Trophoblast cell (in vitro differentiated cells and primary cell): ENCODE measurements at regions not wholly inside any gene's neighbourhood (a gene's known extent, or its start where the extent isn't known, plus 50 kb on each side); places are given as distances from the start of the nearest gene placed in this dataset.

Experiments used
- DNase-seq, 2 donors: peaks; one replicate each; pipeline ENCODE4 v3.0.0-alpha.2; 2016
- H2AFZ ChIP-seq: 2 replicates; pipeline ENCODE4 v1.6.1; 2013; ENCODE audit warnings: low read length, moderate library complexity, mild to moderate bottlenecking; ENCODE audit not compliant: insufficient read depth, poor library complexity
- H2AK5ac ChIP-seq: 2 replicates; pipeline ENCODE4 v1.6.1; 2013; ENCODE audit warnings: mild to moderate bottlenecking, low read length
- H2BK120ac ChIP-seq: 2 replicates; pipeline ENCODE4 v1.6.1; 2013; ENCODE audit warnings: low read length, mild to moderate bottlenecking, moderate library complexity; ENCODE audit not compliant: insufficient read depth, poor library complexity
- H2BK12ac ChIP-seq: 2 replicates; pipeline ENCODE4 v1.6.1; 2013; ENCODE audit warnings: mild to moderate bottlenecking, low read length, moderate library complexity
- H2BK5ac ChIP-seq: 2 replicates; pipeline ENCODE4 v1.6.1; 2013; ENCODE audit warnings: low read length, low read depth, moderate library complexity, mild to moderate bottlenecking; ENCODE audit not compliant: poor library complexity
- H3K14ac ChIP-seq: 2 replicates; pipeline ENCODE4 v1.6.1; 2013; ENCODE audit warnings: mild to moderate bottlenecking, low read length
- H3K18ac ChIP-seq: 2 replicates; pipeline ENCODE4 v1.6.1; 2013; ENCODE audit warnings: mild to moderate bottlenecking, low read length
- H3K23ac ChIP-seq: 2 replicates; pipeline ENCODE4 v1.6.1; 2013; ENCODE audit warnings: low read length
- H3K27ac ChIP-seq: 2 replicates; pipeline ENCODE4 v1.5.1; 2013; ENCODE audit warnings: low read depth, mild to moderate bottlenecking, inconsistent platforms, low read length, moderate library complexity
- H3K27me3 ChIP-seq: 2 replicates; pipeline ENCODE4 v1.6.1; 2013; ENCODE audit warnings: inconsistent platforms, mild to moderate bottlenecking, low read length, moderate library complexity; ENCODE audit not compliant: insufficient read depth
- H3K36me3 ChIP-seq, 2 experiments: 1 replicate in 1 of 2; 2 replicates in 1 of 2; pipeline ENCODE4 v1.6.1; 2013; ENCODE audit warnings: low read length in 2 of 2, mild to moderate bottlenecking in 2 of 2, moderate library complexity in 1 of 2; ENCODE audit not compliant: insufficient read depth in 2 of 2, control insufficient read depth in 1 of 2
- H3K4ac ChIP-seq: 2 replicates; pipeline ENCODE4 v1.6.1; 2013; ENCODE audit warnings: low read depth, mild to moderate bottlenecking, low read length, moderate library complexity
- H3K4me1 ChIP-seq, 2 experiments: 1 replicate in 1 of 2; 2 replicates in 1 of 2; pipeline ENCODE4 v1.6.1; 2013; ENCODE audit warnings: low read length in 2 of 2, mild to moderate bottlenecking in 2 of 2, moderate library complexity in 1 of 2; ENCODE audit not compliant: insufficient read depth in 2 of 2, control insufficient read depth in 1 of 2
- H3K4me2 ChIP-seq: 2 replicates; pipeline ENCODE4 v1.6.1; 2013; ENCODE audit warnings: inconsistent platforms, mild to moderate bottlenecking, low read length, moderate library complexity
- H3K4me3 ChIP-seq: 2 replicates; pipeline ENCODE4 v1.5.1; 2013; ENCODE audit warnings: mild to moderate bottlenecking, low read depth, low read length, inconsistent platforms
- H3K79me1 ChIP-seq: one replicate; pipeline ENCODE4 v1.6.1; 2013; ENCODE audit warnings: low read length
- H3K79me2 ChIP-seq: 2 replicates; pipeline ENCODE4 v1.6.1; 2013; ENCODE audit warnings: low read length, mild to moderate bottlenecking; ENCODE audit not compliant: control insufficient read depth, insufficient read depth, poor library complexity
- H3K9ac ChIP-seq: 2 replicates; pipeline ENCODE4 v1.6.1; 2013; ENCODE audit warnings: mild to moderate bottlenecking, low read length
- H3K9me3 ChIP-seq: 2 replicates; pipeline ENCODE4 v1.6.1; 2013; ENCODE audit warnings: low read depth, mild to moderate bottlenecking, control low read depth, inconsistent platforms, low read length; ENCODE audit not compliant: insufficient read depth
- H4K12ac ChIP-seq: 2 replicates; pipeline ENCODE4 v1.6.1; 2013; ENCODE audit warnings: low read depth, mild to moderate bottlenecking, low read length, moderate library complexity
- H4K8ac ChIP-seq: 2 replicates; pipeline ENCODE4 v1.6.1; 2013; ENCODE audit warnings: low read depth, mild to moderate bottlenecking, low read length, moderate library complexity
- H4K91ac ChIP-seq: one replicate; pipeline ENCODE4 v1.6.1; 2013; ENCODE audit warnings: low read depth, mild to moderate bottlenecking, low read length, moderate library complexity
- WGBS: extraction: QIAGEN DNeasy Blood & Tissue Kit; methylation state at CpG from one replicate; pipeline ENCODE4 v1.1.7; 2013; ENCODE audit warnings: missing lambda C conversion rate; ENCODE audit not compliant: insufficient read length, insufficient coverage; ENCODE audit errors: extremely low coverage; 5-methylcytosine and 5-hydroxymethylcytosine counted together

DNA sequence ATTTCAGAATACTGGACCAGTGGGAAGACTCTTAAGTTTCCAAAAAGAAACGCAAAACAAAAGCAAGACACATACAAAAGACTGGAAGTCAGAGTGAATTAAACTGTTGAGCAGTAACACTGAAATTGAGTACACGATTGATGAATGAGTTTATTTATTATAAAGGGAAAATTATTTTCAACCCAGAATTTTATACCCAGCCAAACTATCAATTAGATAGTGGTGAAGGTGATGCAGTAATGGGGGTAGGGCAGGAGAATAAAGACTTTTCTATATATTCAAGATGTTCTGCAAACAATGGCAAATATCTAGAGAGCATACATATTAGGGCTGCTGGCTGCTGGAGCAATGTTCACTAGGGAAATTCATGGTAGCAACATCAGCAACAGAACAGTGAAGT lies 143.7 kb upstream of the NPVF start:
- no CpG with 5 or more reads among the region's 2 CpGs for WGBS
- Histone ChIP-seq H3K4me1 (peaks cover 0 to 2% of the 10 kb centered on the region in 2 experiments), H3K14ac (no peak overlapping the region)

DNA sequence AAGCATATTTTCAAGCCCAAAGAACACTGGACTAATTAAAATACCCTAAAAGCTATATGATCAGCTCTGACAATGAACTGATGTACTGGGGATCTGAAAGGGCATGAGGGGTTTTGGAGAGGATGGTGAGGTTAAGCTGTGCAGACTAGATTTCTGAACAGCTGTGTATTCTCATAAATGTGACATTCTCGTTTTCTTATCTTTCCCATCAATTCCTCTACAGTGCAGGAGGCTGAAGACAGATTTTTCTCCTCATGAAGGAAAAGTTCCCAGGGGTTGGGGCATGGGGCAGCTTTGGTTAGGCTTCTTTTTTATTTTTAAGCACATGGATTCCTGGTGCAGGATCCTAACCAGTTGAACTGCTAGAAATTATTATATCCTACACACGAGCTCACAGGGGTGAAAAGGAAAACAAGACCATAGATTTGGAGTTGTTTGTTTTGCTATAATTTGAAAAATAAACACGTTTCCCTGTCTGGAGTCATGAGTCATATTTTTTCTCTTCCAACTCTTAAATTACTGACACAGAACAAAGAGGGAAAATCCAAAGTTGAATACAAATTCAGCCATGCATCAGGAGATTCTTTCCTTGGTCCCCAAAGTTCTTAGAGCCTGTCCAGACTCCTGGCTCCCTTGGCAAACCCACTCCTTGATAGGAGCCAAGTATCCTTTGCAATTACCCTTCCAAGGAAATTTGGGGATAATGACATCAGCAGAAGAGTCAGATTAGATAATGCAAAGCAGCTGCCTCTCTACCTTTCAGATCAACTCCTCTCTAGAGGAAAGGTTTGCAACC lies 147.7 kb upstream of the NPVF start:
- no peak overlapping the region for H2AFZ ChIP-seq
- no peaks in the 10 kb centered on the region for H3K36me3 ChIP-seq
- no peak for DNase-seq
- no peak overlapping the region for H3K4me2 ChIP-seq
- no peak overlapping the region for H2AK5ac ChIP-seq
- H3K27ac ChIP-seq, result peak overlapping the region; percentile 44
- H2BK120ac ChIP-seq, result peak overlapping the region; percentile 77
- no peaks in the 10 kb centered on the region for H3K9me3 ChIP-seq
- H4K8ac ChIP-seq, result no peak overlapping the region
- no peak overlapping the region for H3K4ac ChIP-seq
- H3K23ac ChIP-seq, result no peak overlapping the region
- H2BK5ac ChIP-seq, result no peak overlapping the region
- H3K14ac ChIP-seq, result no peak overlapping the region
- H3K79me2 ChIP-seq, result no peaks in the 10 kb centered on the region
- no peak overlapping the region for H3K9ac ChIP-seq
- no CpG with 5 or more reads among the region's 3 CpGs for WGBS
- peaks cover 0 to 2% of the 10 kb centered on the region in 2 experiments for H3K4me1 ChIP-seq
- H3K27me3 ChIP-seq, result no peaks in the 10 kb centered on the region
- no peaks in the 10 kb centered on the region for H3K79me1 ChIP-seq
- H3K4me3 ChIP-seq, result no peak overlapping the region
- no peak overlapping the region for H2BK12ac ChIP-seq
- H4K12ac ChIP-seq, result no peak overlapping the region
- no peak overlapping the region for H4K91ac ChIP-seq
- no peak overlapping the region for H3K18ac ChIP-seq

More for the DNA sequence above, 143.7 kb upstream of the NPVF start:
- no peak overlapping the region for H2AFZ ChIP-seq
- H3K9ac ChIP-seq, result no peak overlapping the region
- H4K91ac ChIP-seq, result no peak overlapping the region
- no peak overlapping the region for H4K12ac ChIP-seq
- no peak overlapping the region for H3K27ac ChIP-seq
- no peak overlapping the region for H3K23ac ChIP-seq
- H3K79me2 ChIP-seq, result no peaks in the 10 kb centered on the region
- H2BK12ac ChIP-seq, result no peak overlapping the region
- DNase-seq, result no peak
- H3K18ac ChIP-seq, result no peak overlapping the region
- no peak overlapping the region for H3K4me2 ChIP-seq
- H3K79me1 ChIP-seq, result no peaks in the 10 kb centered on the region
- no peaks in the 10 kb centered on the region for H3K9me3 ChIP-seq
- H3K36me3 ChIP-seq, result no peaks in the 10 kb centered on the region
- no peak overlapping the region for H3K4ac ChIP-seq
- no peak overlapping the region for H4K8ac ChIP-seq
- H3K4me3 ChIP-seq, result no peak overlapping the region
- H2AK5ac ChIP-seq, result no peak overlapping the region
- H2BK5ac ChIP-seq, result no peak overlapping the region
- no peak overlapping the region for H2BK120ac ChIP-seq
- no peaks in the 10 kb centered on the region for H3K27me3 ChIP-seq

DNA sequence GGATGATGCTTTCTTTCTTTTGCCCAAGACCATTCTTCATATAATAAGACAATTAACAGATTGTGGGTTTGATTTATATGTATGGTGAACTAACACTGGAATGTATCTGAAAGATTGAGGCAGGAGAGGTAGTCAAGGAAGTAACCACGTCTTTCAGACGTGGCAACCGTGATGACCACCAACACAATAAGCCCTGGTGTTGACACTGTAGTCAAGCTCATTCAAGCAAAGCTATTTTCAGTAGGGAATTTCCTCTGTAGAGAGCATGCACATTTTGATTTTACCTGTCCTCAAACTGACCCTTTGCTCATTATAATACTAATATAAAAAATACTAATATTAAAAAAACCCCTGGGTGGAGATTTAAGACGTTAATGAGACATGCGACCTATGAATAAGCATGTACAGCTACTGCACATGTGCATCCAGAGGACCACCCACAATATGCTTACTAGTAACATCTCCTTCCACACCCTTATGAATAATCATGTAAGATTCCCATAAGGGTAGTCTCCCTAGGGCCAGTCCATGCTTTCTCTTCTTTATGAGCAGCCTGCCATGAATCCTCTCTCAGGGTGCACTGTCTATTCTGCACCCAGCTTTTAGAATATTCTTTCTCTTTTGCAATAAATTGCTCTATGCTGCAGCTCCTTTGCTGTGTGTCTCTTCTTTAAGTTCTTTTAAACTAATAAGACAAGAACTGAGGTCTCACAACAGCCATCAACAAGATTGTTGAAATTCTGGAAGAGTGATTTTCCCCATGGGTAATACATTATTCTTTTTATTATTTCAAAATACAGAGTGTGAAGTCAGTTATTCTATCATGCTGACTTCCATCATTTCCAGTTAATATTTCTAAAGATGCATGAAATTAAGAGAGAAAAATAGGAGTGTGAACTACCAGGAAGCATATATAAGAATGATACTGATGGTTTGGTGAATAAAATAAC lies 151.3 kb upstream of the NPVF start:
- no peaks in the 10 kb centered on the region for H3K9me3 ChIP-seq
- H4K8ac ChIP-seq, result no peak overlapping the region
- peaks cover 0 to 2% of the 10 kb centered on the region in 2 experiments for H3K4me1 ChIP-seq
- H3K14ac ChIP-seq, result no peak overlapping the region
- no peak overlapping the region for H3K23ac ChIP-seq
- no peak overlapping the region for H3K4me2 ChIP-seq
- no peak overlapping the region for H3K9ac ChIP-seq
- H2BK12ac ChIP-seq, result no peak overlapping the region
- H4K12ac ChIP-seq, result no peak overlapping the region
- no peaks in the 10 kb centered on the region for H3K27me3 ChIP-seq
- H2BK5ac ChIP-seq, result no peak overlapping the region
- H3K4me3 ChIP-seq, result no peak overlapping the region
- H2AFZ ChIP-seq, result no peak overlapping the region
- H3K79me2 ChIP-seq, result no peaks in the 10 kb centered on the region
- DNase-seq, result no peak
- no peak overlapping the region for H3K18ac ChIP-seq
- H3K79me1 ChIP-seq, result no peaks in the 10 kb centered on the region
- H2BK120ac ChIP-seq, result no peak overlapping the region
- H4K91ac ChIP-seq, result no peak overlapping the region
- no peak overlapping the region for H3K27ac ChIP-seq
- no peaks in the 10 kb centered on the region for H3K36me3 ChIP-seq
- WGBS, result no CpG with 5 or more reads among the region's 5 CpGs
- H3K4ac ChIP-seq, result no peak overlapping the region
- H2AK5ac ChIP-seq, result no peak overlapping the region

DNA sequence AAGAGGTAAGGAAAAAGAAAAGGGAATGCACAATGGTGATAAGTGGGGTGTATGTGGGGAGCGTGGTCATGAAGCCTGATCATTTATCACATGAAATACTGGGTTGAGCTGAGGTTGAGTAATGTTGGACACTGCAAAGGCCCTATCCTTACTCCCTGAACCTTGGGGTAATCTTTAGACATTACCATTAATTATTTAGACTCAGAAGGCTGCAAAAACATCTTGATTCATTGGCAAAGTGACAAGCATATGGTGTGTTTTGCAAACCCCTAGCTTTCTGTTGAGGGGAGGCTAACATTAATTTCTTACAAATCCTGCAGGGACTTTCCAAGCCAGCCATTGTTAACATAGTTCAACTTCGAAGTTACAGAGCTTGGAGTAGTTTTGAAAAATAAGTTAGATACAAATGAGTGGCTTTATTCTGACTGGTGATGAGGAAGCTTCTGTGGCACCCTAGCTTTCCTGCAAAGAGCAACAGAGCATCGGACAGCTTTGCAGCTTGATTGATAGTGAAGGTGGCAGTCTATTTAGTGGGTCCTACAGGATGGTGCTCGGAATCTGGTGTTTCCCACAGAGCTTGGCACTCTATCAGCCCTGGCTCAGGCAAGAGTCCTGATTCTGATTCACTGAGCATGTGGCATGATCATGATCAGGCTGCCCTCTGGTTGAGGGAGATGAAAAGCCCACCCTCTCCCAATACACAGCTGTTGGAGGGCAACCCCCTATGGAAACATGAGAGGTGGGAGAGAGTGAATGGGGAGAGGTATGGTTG lies 153.7 kb upstream of the NPVF start:
- Histone ChIP-seq H4K8ac (no peak overlapping the region), H2BK5ac (no peak overlapping the region), H3K36me3 (no peaks in the 10 kb centered on the region), H3K14ac (no peak overlapping the region), H3K27ac (no peak overlapping the region), H3K79me1 (no peaks in the 10 kb centered on the region), H4K91ac (no peak overlapping the region), H2AK5ac (no peak overlapping the region), H2BK120ac (no peak overlapping the region), H3K4ac (no peak overlapping the region), H3K18ac (no peak overlapping the region), H3K79me2 (no peaks in the 10 kb centered on the region), H4K12ac (no peak overlapping the region), H3K23ac (no peak overlapping the region), H3K4me1 (no peaks in the 10 kb centered on the region), H2AFZ (no peak overlapping the region), H2BK12ac (no peak overlapping the region), H3K27me3 (no peaks in the 10 kb centered on the region), H3K4me2 (no peak overlapping the region), H3K9ac (no peak overlapping the region), H3K9me3 (no peaks in the 10 kb centered on the region), H3K4me3 (no peak overlapping the region)
- no CpG with 5 or more reads among the region's 4 CpGs for WGBS
- DNase-seq, result no peak
